GM21529 (cell line): ENCODE measurements at regions not wholly inside any gene's neighbourhood (a gene's known extent, or its start where the extent isn't known, plus 50 kb on each side); places are given as distances from the start of the nearest gene placed in this dataset.

ENCODE experiments used
- ATAC-seq: cut with Tn5 transposase; IDR thresholded peaks from one replicate; pipeline ENCODE4 v1.9.1; 2021; ENCODE audit not compliant: unreplicated experiment

- ATAC-seq = no peak
These were observed 115.2 kb downstream of the OLFM4 start for GRCh38 chr13:53143757-53144339.

GRCh38 chr13:53144826-53145225 lies 116.2 kb downstream of the OLFM4 start:
- ATAC-seq = no peak

DNA sequence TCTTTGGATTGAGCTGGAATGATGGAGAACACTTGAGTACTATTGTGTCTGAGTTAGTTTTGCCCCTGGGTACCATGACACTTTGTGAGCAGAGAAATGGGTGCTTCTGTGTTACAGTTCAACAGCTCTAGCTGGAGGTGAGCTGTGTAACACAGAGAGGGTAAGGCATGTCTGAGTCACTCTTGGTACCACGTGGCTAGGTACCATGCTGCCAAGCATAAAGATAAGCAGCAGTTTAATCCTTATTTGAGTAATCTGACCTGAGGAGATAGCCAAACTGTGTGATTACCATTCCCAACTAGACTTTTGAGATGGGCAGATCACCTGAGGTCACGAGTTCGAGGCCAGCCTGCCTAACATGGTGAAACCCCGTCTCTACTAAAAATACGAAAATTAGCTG lies 122.0 kb downstream of the OLFM4 start:
- no peak for ATAC-seq

GRCh38 chr13:53151336-53152056 lies 122.9 kb downstream of the OLFM4 start:
- ATAC-seq = peak; percentile 87

DNA sequence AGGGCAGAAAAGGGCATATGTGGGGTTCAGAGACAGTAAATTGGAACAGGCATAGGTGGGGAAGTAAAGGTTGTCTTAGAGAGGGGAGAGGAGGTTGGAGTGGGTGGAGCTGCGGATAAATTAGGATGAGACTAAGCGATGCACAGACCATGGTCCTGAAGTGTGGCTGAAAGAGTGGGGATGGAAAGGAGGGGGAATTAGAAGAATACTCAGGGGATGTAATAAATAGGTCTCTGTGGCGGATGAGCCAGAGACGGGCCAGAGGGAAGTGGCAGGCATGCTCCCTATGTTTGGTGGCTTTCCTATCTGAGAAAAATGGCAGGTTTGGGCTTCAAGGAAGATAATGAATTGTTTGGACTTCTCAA lies 123.4 kb downstream of the OLFM4 start:
- ATAC-seq = no peak

- ATAC-seq = no peak
These were observed 129.6 kb downstream of the OLFM4 start for GRCh38 chr13:53158201-53158600.

GRCh38 chr13:53159431-53159830 lies 130.8 kb downstream of the OLFM4 start:
- ATAC-seq = no peak

- no peak for ATAC-seq
These were observed 131.6 kb downstream of the OLFM4 start for GRCh38 chr13:53160211-53160610.

DNA sequence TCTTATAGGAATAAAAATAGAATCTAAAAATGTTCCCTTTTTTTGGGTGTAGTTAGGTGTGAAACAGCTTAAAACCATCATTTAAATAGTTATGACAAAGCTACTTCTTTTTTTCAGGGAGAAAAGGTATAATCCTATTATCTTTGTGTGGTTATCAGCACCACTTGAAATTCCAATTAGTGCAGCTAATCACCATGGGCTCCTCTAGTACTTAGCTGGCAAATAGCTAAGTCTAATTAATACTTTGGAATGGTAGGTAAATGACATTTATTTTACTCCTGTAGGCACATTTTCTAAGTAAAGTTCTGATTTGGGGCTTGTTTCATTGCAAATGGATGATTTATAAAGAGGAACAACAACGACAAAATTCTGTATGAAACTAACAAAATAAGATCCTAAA lies 132.6 kb downstream of the OLFM4 start:
- no peak for ATAC-seq

GRCh38 chr13:53165261-53165660 lies 136.6 kb downstream of the OLFM4 start:
- no peak for ATAC-seq

DNA sequence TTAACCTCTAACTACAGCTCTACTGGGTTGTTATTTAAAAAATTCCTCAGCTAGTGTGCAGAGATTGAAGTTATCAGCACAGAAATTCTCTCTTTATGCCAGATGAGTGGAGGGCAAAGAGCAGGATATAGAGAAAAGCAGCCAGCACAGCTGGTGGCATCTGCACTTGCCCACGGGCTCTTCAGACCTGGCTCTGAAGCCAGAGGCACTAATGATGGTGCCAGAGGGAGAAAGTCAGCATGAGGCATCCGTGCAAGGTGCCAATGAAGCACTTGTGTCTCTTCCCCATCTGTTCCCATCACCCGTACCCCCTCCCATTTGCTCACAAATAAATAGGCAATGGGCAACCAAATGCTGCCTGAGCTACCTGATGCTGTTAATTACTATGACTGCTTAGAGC lies 138.9 kb downstream of the OLFM4 start:
- ATAC-seq = no peak

DNA sequence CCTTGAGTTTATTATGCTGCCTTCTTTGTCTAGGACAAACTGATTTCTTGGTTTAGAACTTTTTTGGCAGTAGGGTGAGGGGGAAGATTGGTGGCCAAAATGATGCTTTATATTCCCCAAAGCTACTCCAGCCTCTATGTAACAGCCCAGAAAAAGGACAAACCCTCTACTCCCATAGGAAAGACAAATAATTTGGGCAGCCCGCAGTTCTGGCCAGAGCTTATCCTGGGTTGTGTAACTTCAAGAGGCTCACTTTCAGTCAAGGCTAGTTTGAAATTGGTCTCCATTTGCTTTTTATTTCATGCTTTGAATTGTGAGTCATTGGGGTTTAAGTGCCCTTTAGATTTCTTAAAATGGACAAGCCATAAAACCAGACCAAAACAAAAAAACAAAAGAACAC lies 142.3 kb downstream of the OLFM4 start:
- ATAC-seq = no peak

- no peak for ATAC-seq
These were observed 145.9 kb downstream of the OLFM4 start for GRCh38 chr13:53174545-53174944.

GRCh38 chr13:53180684-53181083 lies 152.1 kb downstream of the OLFM4 start:
- no peak for ATAC-seq

GRCh38 chr13:53182724-53183123 lies 154.1 kb downstream of the OLFM4 start:
- ATAC-seq = no peak

DNA sequence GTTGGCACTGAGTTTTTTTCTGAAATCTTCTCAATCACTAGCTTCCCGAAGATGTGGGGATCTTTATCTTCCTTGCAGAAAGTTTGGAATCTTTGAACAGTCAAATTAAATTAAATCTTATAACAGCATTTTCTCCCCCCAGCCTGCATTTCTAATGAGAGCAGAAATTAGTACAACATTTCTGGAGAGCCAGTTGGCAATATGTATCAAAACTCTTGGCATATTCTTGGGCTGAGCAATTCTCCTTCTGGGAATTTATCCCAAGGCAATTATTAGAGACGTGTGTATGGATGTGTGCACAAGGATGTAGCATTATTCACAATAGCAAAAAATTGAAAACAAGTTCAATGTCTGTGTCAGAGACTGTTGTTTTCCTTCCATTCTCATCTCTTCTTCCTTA lies 159.5 kb downstream of the OLFM4 start:
- no peak for ATAC-seq

GRCh38 chr13:53189162-53189561 lies 160.5 kb downstream of the OLFM4 start:
- no peak for ATAC-seq

- no peak for ATAC-seq
These were observed 162.5 kb downstream of the OLFM4 start for GRCh38 chr13:53191091-53191490.

- ATAC-seq = no peak
These were observed 168.8 kb downstream of the OLFM4 start for GRCh38 chr13:53197424-53197823.

DNA sequence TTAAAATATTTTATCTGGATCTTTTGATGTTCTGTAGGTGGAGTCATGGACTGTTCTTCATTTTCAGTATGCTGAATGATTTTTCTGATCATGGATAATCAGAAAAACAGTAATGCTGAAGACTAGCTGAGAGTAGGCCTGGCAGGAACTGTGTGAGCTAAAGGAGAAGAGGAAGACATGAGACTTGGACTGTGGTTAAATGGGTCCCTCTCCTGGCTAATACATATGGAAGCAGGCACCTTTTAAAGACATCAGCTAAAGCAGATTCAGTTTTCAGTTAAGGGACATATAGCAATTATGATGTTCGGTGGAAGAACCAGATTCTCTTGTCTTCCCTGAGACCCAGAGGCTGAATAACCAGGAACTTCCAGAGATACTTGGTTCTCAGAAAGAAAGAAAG lies 169.4 kb downstream of the OLFM4 start:
- no peak for ATAC-seq

DNA sequence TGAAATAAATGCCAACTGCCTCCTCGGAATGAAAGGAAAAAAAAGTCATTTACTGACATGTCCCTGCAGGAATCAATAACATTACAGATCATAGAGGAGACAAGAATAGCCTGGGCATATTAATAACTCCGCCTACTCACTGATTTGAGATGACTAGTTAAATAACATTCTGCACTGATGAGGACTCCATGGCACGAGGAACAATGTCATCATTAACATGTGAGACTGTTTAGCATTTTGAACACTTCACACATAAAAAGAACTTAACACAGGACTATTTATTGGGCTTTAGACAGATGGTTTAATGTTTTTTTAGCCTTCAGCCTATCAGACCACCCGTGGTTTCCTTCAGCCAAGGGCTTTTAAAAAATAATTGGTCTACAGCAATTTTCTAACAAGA lies 170.1 kb downstream of the OLFM4 start:
- no peak for ATAC-seq

DNA sequence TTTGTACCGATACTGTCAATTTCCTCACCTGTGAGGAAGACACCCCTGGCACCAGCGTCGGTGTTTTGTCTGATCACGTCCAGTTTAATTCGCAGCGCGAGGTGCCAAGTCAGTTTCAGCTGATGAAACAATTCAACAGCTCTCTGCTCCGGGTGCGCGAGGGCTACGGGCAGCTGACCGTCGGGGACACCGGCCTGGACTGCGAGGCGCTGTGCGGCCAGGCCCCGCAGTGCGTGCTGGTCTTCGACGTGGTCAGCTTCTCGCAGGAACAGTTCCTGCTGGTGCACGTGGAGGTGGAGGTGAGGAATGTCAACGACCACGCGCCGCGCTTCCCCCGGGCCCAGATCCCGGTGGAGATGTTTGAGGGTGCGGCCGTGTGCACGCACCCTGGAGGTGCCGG lies 171.5 kb downstream of the OLFM4 start:
- no peak for ATAC-seq
